K562 (cell line): ENCODE measurements at regions not wholly inside any gene's neighbourhood (a gene's known extent, or its start where the extent isn't known, plus 50 kb on each side); places are given as distances from the start of the nearest gene placed in this dataset.

ENCODE experiments used
- CBX2 ChIP-seq: fragments of 200-600 bp; sonication (generic); IDR thresholded peaks from one replicate; pipeline ENCODE4 v1.6.1; 2012; ENCODE audit warnings: mild to moderate bottlenecking, low read length, inconsistent platforms; ENCODE audit not compliant: insufficient read depth, poor library complexity, severe bottlenecking
- CREB1 ChIP-seq, 2 experiments: sonication (generic) in 1 of 2; formaldehyde crosslinking in 1 of 2; IDR thresholded peaks; 2 replicates each; pipeline versions ENCODE4 v1.6.1 to v1.8.0; 2012 to 2022; ENCODE audit warnings: inconsistent platforms in 1 of 2, mild to moderate bottlenecking in 1 of 2, missing genetic modification reagents in 1 of 2, moderate library complexity in 1 of 2
- CREB3 ChIP-seq: fragments of 450-650 bp; conservative IDR thresholded peaks from 2 replicates; pipeline ENCODE4 v1.6.1; 2016; ENCODE audit warnings: missing genetic modification characterization, low read depth, mild to moderate bottlenecking, missing compliant biosample characterization, moderate library complexity
- E2F5 ChIP-seq: sonication (generic); formaldehyde crosslinking; IDR thresholded peaks from 2 replicates; pipeline ENCODE4 v1.8.0; 2022; ENCODE audit warnings: mild to moderate bottlenecking, missing genetic modification reagents
- GTF3C2 ChIP-seq: IDR thresholded peaks from 3 replicates; pipeline ENCODE4 v1.6.1; 2011; ENCODE audit warnings: borderline replicate concordance, mild to moderate bottlenecking, moderate library complexity; ENCODE audit not compliant: insufficient read length; ENCODE audit errors: extremely low read depth
- LARP7 ChIP-seq: fragments of 450-650 bp; IDR thresholded peaks from 2 replicates; pipeline ENCODE4 v1.6.1; 2016
- MAFG ChIP-seq: fragments of 450-650 bp; conservative IDR thresholded peaks from 2 replicates; pipeline ENCODE4 v1.6.1; 2016; ENCODE audit warnings: missing genetic modification characterization, missing compliant biosample characterization
- NCOR1 ChIP-seq: fragments of 450-650 bp; IDR thresholded peaks from 2 replicates; pipeline ENCODE4 v1.6.1; 2016; ENCODE audit warnings: mild to moderate bottlenecking, moderate library complexity
- SMARCA5 ChIP-seq: fragments of 450-650 bp; IDR thresholded peaks from 2 replicates; pipeline ENCODE4 v1.6.1; 2016
- SMARCC2 ChIP-seq: fragments of 450-650 bp; IDR thresholded peaks from 2 replicates; pipeline ENCODE4 v1.6.1; 2017; ENCODE audit warnings: antibody characterized with exemption, moderate library complexity, mild to moderate bottlenecking, low read depth
- TCF7 ChIP-seq: sonication (generic); IDR thresholded peaks from 2 replicates; pipeline ENCODE4 v1.6.1; 2016; ENCODE audit warnings: antibody characterized with exemption, borderline replicate concordance
- ZFX ChIP-seq: sonication (generic); formaldehyde crosslinking; IDR thresholded peaks from 2 replicates; pipeline ENCODE4 v1.8.0; 2022; ENCODE audit warnings: mild to moderate bottlenecking, missing genetic modification reagents, moderate library complexity
- TF ChIP-seq, protein P1 (sequence below), 3 experiments: IDR thresholded peaks in 2 of 3; conservative IDR thresholded peaks in 1 of 3; 2 replicates each; pipeline ENCODE4 v1.5.1; 2011 to 2012; ENCODE audit warnings: low read length in 3 of 3, mild to moderate bottlenecking in 3 of 3, control low read depth in 2 of 3, improper control_type of control experiment in 1 of 3, inconsistent platforms in 1 of 3, low read depth in 1 of 3, mixed read lengths in 1 of 3, moderate library complexity in 1 of 3; ENCODE audit not compliant: insufficient read depth in 2 of 3

DNA sequence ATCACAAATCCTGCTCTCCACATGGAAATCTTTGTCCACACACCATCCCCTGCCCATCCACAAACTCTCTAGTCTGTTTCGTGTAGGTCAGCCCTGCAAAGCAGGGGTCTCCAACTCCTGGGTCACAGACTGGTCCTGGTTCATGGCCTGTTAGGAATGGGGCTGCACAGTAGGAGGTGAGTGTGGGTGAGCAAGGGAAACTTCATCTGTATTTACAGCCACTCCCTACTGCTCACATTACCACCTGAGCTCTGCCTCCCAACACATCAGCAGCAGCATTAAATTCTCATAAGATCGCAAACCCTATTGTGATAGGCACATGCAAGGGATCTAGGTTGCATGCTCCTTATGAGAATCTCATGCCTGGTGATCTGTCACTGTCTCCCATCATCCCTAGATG, 242.1 kb downstream of the FGFR2 start:
- TF ChIP-seq CREB3 (tag) (no peak), CBX2 (no peak), TCF7 (no peak), ZFX (no peak), SMARCC2 (no peak), CREB1 (IDR thresholded peaks at IDR 0.05) (no peak), CREB1 (CRISPR knock-in tag; IDR thresholded peaks at IDR 0.05) (no peak), MAFG (tag) (no peak), GTF3C2 (no peak), SMARCA5 (no peak), E2F5 (CRISPR knock-in tag) (no peak), LARP7 (no peak), NCOR1 (no peak)
- TF ChIP-seq, protein P1, sequence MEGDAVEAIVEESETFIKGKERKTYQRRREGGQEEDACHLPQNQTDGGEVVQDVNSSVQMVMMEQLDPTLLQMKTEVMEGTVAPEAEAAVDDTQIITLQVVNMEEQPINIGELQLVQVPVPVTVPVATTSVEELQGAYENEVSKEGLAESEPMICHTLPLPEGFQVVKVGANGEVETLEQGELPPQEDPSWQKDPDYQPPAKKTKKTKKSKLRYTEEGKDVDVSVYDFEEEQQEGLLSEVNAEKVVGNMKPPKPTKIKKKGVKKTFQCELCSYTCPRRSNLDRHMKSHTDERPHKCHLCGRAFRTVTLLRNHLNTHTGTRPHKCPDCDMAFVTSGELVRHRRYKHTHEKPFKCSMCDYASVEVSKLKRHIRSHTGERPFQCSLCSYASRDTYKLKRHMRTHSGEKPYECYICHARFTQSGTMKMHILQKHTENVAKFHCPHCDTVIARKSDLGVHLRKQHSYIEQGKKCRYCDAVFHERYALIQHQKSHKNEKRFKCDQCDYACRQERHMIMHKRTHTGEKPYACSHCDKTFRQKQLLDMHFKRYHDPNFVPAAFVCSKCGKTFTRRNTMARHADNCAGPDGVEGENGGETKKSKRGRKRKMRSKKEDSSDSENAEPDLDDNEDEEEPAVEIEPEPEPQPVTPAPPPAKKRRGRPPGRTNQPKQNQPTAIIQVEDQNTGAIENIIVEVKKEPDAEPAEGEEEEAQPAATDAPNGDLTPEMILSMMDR (IDR thresholded peaks at IDR 0.05 in 2 of 3, conservative IDR thresholded peaks at IDR 0.05 in 1 of 3; ENCODE audit: insufficient read depth in 2 of 3, low read depth in 1 of 3, low read length in 3 of 3) = no peak
